ENCODE measurements at regions not wholly inside any gene's neighbourhood (a gene's known extent, or its start where the extent isn't known, plus 50 kb on each side); places are given as distances from the start of the nearest gene placed in this dataset.

DNA sequence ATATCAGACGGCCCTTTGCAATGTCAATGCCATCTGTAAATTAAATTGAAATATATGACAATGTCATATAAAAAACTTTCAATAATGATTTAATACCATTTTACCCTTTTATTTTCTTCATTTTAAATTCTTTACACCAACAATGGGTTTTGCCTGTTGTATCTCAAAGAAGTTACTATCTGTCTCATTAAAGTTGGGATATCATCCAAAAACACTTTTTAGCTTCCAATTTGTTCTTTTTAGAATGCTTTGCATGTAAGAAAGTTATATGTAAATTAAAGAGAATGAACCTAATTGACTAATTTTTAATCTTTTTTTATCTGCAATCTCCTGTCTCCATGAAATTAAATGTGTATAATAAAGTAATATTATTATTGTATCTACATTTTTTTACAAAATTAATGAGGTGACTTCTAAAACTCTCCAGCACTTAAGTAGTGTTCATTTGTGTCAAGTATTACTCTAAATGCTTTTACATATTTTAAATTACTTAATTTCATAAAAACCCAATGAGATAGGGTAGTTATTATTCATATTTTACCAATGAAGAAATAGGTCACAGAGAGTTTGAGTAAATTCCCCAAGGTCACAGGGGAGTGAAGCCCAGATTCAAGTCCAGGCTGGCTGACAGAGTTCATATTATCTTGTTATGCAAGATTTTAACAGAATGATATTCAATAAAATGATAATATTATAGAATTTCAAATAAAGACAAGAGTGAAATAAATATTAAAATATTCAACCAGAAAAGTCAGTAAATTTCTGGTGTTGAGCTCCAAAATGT is 673.0 kb upstream of the FLRT2 start:
- H3K27ac Mint-ChIP-seq: no peak overlapping the region
- no peaks in the 10 kb centered on the region for H3K36me3 ChIP-seq (ENCODE audit: insufficient read depth, low read length)
- H3K27ac ChIP-seq (ENCODE audit: low read depth in 1 of 2, low read length in 2 of 2): no peak overlapping the region

GRCh38 chr14:84857571-84857970 is 672.4 kb upstream of the FLRT2 start:
- no peak overlapping the region for H3K27ac Mint-ChIP-seq

More for the DNA sequence above, 673.0 kb upstream of the FLRT2 start:
- H3K4me1 ChIP-seq (ENCODE audit: insufficient read depth, low read length): no peaks in the 10 kb centered on the region
- no peaks in the 10 kb centered on the region for H3K27me3 ChIP-seq (ENCODE audit: control insufficient read depth in 1 of 2, insufficient read depth in 2 of 2, low read length in 2 of 2)
- intact Hi-C loops (cut with DNase I, micrococcal nuclease): no loop called here
- ATAC-seq (ENCODE audit: poor library complexity): no peak
- DNase-seq: no peak
- CTCF ChIA-PET: no interaction called here
- no peak overlapping the region for H3K4me3 ChIP-seq (ENCODE audit: low read length)
- no peaks in the 10 kb centered on the region for H3K4me1 Mint-ChIP-seq (ENCODE audit: low read depth)
- H3K9me3 ChIP-seq (ENCODE audit: control insufficient read depth in 1 of 2, insufficient read depth in 1 of 2, low read length in 2 of 2): peaks cover 0 to 4% of the 10 kb centered on the region in 2 experiments
- POLR2A ChIA-PET: no interaction called here
- no peaks in the 10 kb centered on the region for H3K27me3 Mint-ChIP-seq
- peaks cover 16% of the 10 kb centered on the region for H3K9me3 Mint-ChIP-seq
- no peaks in the 10 kb centered on the region for H3K36me3 Mint-ChIP-seq (ENCODE audit: low read depth)
- TF ChIP-seq, protein P1, sequence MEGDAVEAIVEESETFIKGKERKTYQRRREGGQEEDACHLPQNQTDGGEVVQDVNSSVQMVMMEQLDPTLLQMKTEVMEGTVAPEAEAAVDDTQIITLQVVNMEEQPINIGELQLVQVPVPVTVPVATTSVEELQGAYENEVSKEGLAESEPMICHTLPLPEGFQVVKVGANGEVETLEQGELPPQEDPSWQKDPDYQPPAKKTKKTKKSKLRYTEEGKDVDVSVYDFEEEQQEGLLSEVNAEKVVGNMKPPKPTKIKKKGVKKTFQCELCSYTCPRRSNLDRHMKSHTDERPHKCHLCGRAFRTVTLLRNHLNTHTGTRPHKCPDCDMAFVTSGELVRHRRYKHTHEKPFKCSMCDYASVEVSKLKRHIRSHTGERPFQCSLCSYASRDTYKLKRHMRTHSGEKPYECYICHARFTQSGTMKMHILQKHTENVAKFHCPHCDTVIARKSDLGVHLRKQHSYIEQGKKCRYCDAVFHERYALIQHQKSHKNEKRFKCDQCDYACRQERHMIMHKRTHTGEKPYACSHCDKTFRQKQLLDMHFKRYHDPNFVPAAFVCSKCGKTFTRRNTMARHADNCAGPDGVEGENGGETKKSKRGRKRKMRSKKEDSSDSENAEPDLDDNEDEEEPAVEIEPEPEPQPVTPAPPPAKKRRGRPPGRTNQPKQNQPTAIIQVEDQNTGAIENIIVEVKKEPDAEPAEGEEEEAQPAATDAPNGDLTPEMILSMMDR (IDR thresholded peaks at IDR 0.05): no peak
- H3K4me3 Mint-ChIP-seq: no peak overlapping the region

DNA sequence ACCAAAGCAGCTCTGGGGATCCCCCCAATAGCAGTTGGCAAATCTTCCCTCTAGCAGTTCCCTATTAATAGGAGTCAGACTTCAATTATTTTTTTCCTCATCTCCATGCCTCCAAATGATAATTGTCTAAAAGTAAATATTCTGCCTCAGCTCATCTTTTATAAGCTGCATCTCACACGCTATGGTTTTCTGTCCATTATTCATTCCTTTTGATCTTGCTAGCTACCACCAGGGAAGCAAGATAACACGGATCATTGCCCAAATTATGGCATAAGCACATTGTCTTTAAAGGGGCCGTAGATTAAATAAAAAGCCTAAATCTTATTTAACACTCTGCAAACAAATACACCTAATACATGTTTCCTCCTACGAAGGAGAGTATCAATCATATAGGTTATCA is 670.8 kb upstream of the FLRT2 start:
- H3K4me1 ChIP-seq (ENCODE audit: insufficient read depth, low read length): no peaks in the 10 kb centered on the region
- H3K4me3 ChIP-seq (ENCODE audit: low read length): no peak overlapping the region
- no peak overlapping the region for H3K4me3 Mint-ChIP-seq
- TF ChIP-seq, protein P1 (IDR thresholded peaks at IDR 0.05): no peak
- no peak overlapping the region for H3K27ac ChIP-seq (ENCODE audit: low read depth in 1 of 2, low read length in 2 of 2)
- DNase-seq (no peak), ATAC-seq (ENCODE audit: poor library complexity) (no peak)
- H3K27me3 Mint-ChIP-seq: no peaks in the 10 kb centered on the region
- no peak overlapping the region for H3K27ac Mint-ChIP-seq
- H3K9me3 ChIP-seq (ENCODE audit: control insufficient read depth in 1 of 2, insufficient read depth in 1 of 2, low read length in 2 of 2): peaks cover 0 to 3% of the 10 kb centered on the region in 2 experiments
- peaks cover 11% of the 10 kb centered on the region for H3K9me3 Mint-ChIP-seq
- CTCF ChIA-PET: no interaction called here
- POLR2A ChIA-PET: no interaction called here
- no peaks in the 10 kb centered on the region for H3K36me3 Mint-ChIP-seq (ENCODE audit: low read depth)
- H3K27me3 ChIP-seq (ENCODE audit: control insufficient read depth in 1 of 2, insufficient read depth in 2 of 2, low read length in 2 of 2): no peaks in the 10 kb centered on the region
- intact Hi-C loops (cut with DNase I, micrococcal nuclease): no loop called here
- no peaks in the 10 kb centered on the region for H3K36me3 ChIP-seq (ENCODE audit: insufficient read depth, low read length)
- H3K4me1 Mint-ChIP-seq (ENCODE audit: low read depth): no peaks in the 10 kb centered on the region

More at GRCh38 chr14:84857571-84857970, 672.4 kb upstream of the FLRT2 start:
- no peaks in the 10 kb centered on the region for H3K36me3 Mint-ChIP-seq (ENCODE audit: low read depth)
- Histone ChIP-seq H3K36me3 (ENCODE audit: insufficient read depth, low read length) (no peaks in the 10 kb centered on the region), H3K4me1 (ENCODE audit: insufficient read depth, low read length) (no peaks in the 10 kb centered on the region), H3K27me3 (ENCODE audit: control insufficient read depth in 1 of 2, insufficient read depth in 2 of 2, low read length in 2 of 2) (no peaks in the 10 kb centered on the region), H3K4me3 (ENCODE audit: low read length) (no peak overlapping the region), H3K9me3 (ENCODE audit: control insufficient read depth in 1 of 2, insufficient read depth in 1 of 2, low read length in 2 of 2) (peaks cover 0 to 4% of the 10 kb centered on the region in 2 experiments), H3K27ac (ENCODE audit: low read depth in 1 of 2, low read length in 2 of 2) (no peak overlapping the region)
- H3K9me3 Mint-ChIP-seq: peaks cover 16% of the 10 kb centered on the region
- POLR2A ChIA-PET: no interaction called here
- CTCF ChIA-PET: interaction anchor here (1.4 kb wide), 1 partner anchor 13 kb away, joined by 3 read pairs; no protein-coding TSS in a partner anchor
- TF ChIP-seq, protein P1 (IDR thresholded peaks at IDR 0.05): no peak
- H3K4me1 Mint-ChIP-seq (ENCODE audit: low read depth): no peaks in the 10 kb centered on the region
- DNase-seq: no peak
- no peak overlapping the region for H3K4me3 Mint-ChIP-seq
- H3K27me3 Mint-ChIP-seq: no peaks in the 10 kb centered on the region
- intact Hi-C loops (cut with DNase I, micrococcal nuclease): no loop called here
- no peak for ATAC-seq (ENCODE audit: poor library complexity)

Measured in CD4-positive, alpha-beta T cell (primary cell).